DOHH2 (cell line): ENCODE measurements at regions not wholly inside any gene's neighbourhood (a gene's known extent, or its start where the extent isn't known, plus 50 kb on each side); places are given as distances from the start of the nearest gene placed in this dataset.
"Not testable (repeated sequence)": the region's sequence is repeated elsewhere in the genome, so short reads cannot be mapped to it uniquely, and the experiment has no call there.

Experiments
- EZH2phosphoT487 ChIP-seq: fragments of 200-600 bp; sonication (generic); IDR thresholded peaks from 2 replicates; pipeline ENCODE4 v1.6.1; 2017; ENCODE audit warnings: borderline replicate concordance, mild to moderate bottlenecking, antibody characterized with exemption, low read length, moderate library complexity, mixed read lengths
- TF ChIP-seq, protein P1 (sequence below): fragments of 200-600 bp; sonication (generic); IDR thresholded peaks from one replicate; pipeline ENCODE4 v1.5.1; 2014; ENCODE audit warnings: antibody characterized with exemption, mild to moderate bottlenecking, low read depth, low read length; ENCODE audit not compliant: poor library complexity, severe bottlenecking

DNA sequence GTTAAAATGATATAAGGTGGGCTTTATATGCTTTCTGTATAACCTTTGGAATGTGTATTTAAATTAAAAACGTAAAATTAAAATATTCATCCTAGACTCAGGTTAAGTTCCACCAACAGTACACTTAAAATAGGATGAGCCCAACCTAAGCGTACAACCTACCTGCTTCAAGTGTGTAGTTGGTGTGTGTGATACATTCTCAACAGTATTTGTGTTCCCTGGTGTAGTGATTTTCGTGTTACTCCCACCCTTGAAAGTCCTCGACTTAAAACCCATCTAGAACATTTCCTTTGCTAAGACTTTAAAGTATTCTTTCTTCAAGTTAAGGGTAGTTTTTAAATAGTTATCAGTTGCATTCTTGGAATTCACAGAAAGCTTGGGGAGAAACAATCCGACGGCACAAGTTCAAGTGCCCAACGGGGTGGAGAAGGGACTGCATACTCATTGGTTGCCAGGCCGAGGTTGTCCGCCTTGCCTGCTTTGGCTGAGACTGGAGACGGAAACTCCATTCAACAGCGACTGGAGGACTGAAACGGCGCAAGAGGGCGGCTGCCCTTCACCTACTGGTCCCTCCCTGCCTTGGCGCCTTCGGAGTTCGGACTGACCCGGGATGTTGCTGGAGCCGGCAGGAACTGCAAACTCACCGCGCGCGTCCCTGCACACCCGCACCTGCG, 133.7 kb downstream of the FAM72C start:
- not testable (repeated sequence) for TF ChIP-seq EZH2phosphoT487
- TF ChIP-seq, protein P1, sequence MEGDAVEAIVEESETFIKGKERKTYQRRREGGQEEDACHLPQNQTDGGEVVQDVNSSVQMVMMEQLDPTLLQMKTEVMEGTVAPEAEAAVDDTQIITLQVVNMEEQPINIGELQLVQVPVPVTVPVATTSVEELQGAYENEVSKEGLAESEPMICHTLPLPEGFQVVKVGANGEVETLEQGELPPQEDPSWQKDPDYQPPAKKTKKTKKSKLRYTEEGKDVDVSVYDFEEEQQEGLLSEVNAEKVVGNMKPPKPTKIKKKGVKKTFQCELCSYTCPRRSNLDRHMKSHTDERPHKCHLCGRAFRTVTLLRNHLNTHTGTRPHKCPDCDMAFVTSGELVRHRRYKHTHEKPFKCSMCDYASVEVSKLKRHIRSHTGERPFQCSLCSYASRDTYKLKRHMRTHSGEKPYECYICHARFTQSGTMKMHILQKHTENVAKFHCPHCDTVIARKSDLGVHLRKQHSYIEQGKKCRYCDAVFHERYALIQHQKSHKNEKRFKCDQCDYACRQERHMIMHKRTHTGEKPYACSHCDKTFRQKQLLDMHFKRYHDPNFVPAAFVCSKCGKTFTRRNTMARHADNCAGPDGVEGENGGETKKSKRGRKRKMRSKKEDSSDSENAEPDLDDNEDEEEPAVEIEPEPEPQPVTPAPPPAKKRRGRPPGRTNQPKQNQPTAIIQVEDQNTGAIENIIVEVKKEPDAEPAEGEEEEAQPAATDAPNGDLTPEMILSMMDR: not testable (repeated sequence)
